ENCODE measurements at regions not wholly inside any gene's neighbourhood (a gene's known extent, or its start where the extent isn't known, plus 50 kb on each side); places are given as distances from the start of the nearest gene placed in this dataset.

GRCh38 chr4:81997313-81997712, 376.5 kb downstream of the HNRNPD start:
- Histone ChIP-seq H3K4me1 (ENCODE audit: control insufficient read depth, insufficient read depth, low read length) (no peaks in the 10 kb centered on the region), H3K27me3 (replicated peaks; ENCODE audit: control insufficient read depth, insufficient read depth, low read length) (no peaks in the 10 kb centered on the region), H3K9ac (ENCODE audit: low read length) (no peak overlapping the region), H3K9me3 (ENCODE audit: control insufficient read depth, low read length) (peaks cover 3% of the 10 kb centered on the region), H3K4me3 (ENCODE audit: low read length) (no peak overlapping the region), H3K36me3 (ENCODE audit: control insufficient read depth, insufficient read depth, low read length, severe bottlenecking) (no peaks in the 10 kb centered on the region)
- no peak for DNase-seq (ENCODE audit: low read depth)

GRCh38 chr4:81990898-81991297, 382.9 kb downstream of the HNRNPD start:
- H3K9ac ChIP-seq (ENCODE audit: low read length): no peak overlapping the region
- no peaks in the 10 kb centered on the region for H3K36me3 ChIP-seq (ENCODE audit: control insufficient read depth, insufficient read depth, low read length, severe bottlenecking)
- H3K9me3 ChIP-seq (ENCODE audit: control insufficient read depth, low read length): no peaks in the 10 kb centered on the region
- H3K4me3 ChIP-seq (ENCODE audit: low read length): no peak overlapping the region
- no peak for DNase-seq (ENCODE audit: low read depth)
- H3K27me3 ChIP-seq (replicated peaks; ENCODE audit: control insufficient read depth, insufficient read depth, low read length): peaks cover 6% of the 10 kb centered on the region
- no peaks in the 10 kb centered on the region for H3K4me1 ChIP-seq (ENCODE audit: control insufficient read depth, insufficient read depth, low read length)

GRCh38 chr4:81990211-81990610, 383.6 kb downstream of the HNRNPD start:
- Histone ChIP-seq H3K9me3 (ENCODE audit: control insufficient read depth, low read length) (no peaks in the 10 kb centered on the region), H3K36me3 (ENCODE audit: control insufficient read depth, insufficient read depth, low read length, severe bottlenecking) (no peaks in the 10 kb centered on the region), H3K9ac (ENCODE audit: low read length) (no peak overlapping the region), H3K27me3 (replicated peaks; ENCODE audit: control insufficient read depth, insufficient read depth, low read length) (peaks cover 6% of the 10 kb centered on the region), H3K4me1 (ENCODE audit: control insufficient read depth, insufficient read depth, low read length) (no peaks in the 10 kb centered on the region), H3K4me3 (ENCODE audit: low read length) (no peak overlapping the region)
- DNase-seq (ENCODE audit: low read depth): no peak

GRCh38 chr4:81989202-81989601, 384.6 kb downstream of the HNRNPD start:
- Histone ChIP-seq H3K4me3 (ENCODE audit: low read length) (no peak overlapping the region), H3K4me1 (ENCODE audit: control insufficient read depth, insufficient read depth, low read length) (no peaks in the 10 kb centered on the region), H3K27me3 (replicated peaks; ENCODE audit: control insufficient read depth, insufficient read depth, low read length) (peaks cover 6% of the 10 kb centered on the region), H3K9me3 (ENCODE audit: control insufficient read depth, low read length) (no peaks in the 10 kb centered on the region), H3K9ac (ENCODE audit: low read length) (no peak overlapping the region), H3K36me3 (ENCODE audit: control insufficient read depth, insufficient read depth, low read length, severe bottlenecking) (no peaks in the 10 kb centered on the region)
- DNase-seq (ENCODE audit: low read depth): no peak

- Histone ChIP-seq H3K4me1 (ENCODE audit: control insufficient read depth, insufficient read depth, low read length) (no peaks in the 10 kb centered on the region), H3K9me3 (ENCODE audit: control insufficient read depth, low read length) (no peaks in the 10 kb centered on the region), H3K4me3 (ENCODE audit: low read length) (no peak overlapping the region), H3K9ac (ENCODE audit: low read length) (no peak overlapping the region), H3K36me3 (ENCODE audit: control insufficient read depth, insufficient read depth, low read length, severe bottlenecking) (no peaks in the 10 kb centered on the region), H3K27me3 (replicated peaks; ENCODE audit: control insufficient read depth, insufficient read depth, low read length) (peaks cover 6% of the 10 kb centered on the region)
- DNase-seq (ENCODE audit: low read depth): no peak
Observed at GRCh38 chr4:81988178-81988577, 385.6 kb downstream of the HNRNPD start.

- no peaks in the 10 kb centered on the region for H3K4me1 ChIP-seq (ENCODE audit: control insufficient read depth, insufficient read depth, low read length)
- no peaks in the 10 kb centered on the region for H3K9me3 ChIP-seq (ENCODE audit: control insufficient read depth, low read length)
- no peaks in the 10 kb centered on the region for H3K36me3 ChIP-seq (ENCODE audit: control insufficient read depth, insufficient read depth, low read length, severe bottlenecking)
- H3K4me3 ChIP-seq (ENCODE audit: low read length): no peak overlapping the region
- DNase-seq (ENCODE audit: low read depth): no peak
- H3K27me3 ChIP-seq (replicated peaks; ENCODE audit: control insufficient read depth, insufficient read depth, low read length): peaks cover 6% of the 10 kb centered on the region
- H3K9ac ChIP-seq (ENCODE audit: low read length): no peak overlapping the region
Observed at GRCh38 chr4:81984746-81985145, 389.0 kb downstream of the HNRNPD start.

- H3K36me3 ChIP-seq (ENCODE audit: control insufficient read depth, insufficient read depth, low read length, severe bottlenecking): no peaks in the 10 kb centered on the region
- no peaks in the 10 kb centered on the region for H3K9me3 ChIP-seq (ENCODE audit: control insufficient read depth, low read length)
- peaks cover 6% of the 10 kb centered on the region for H3K27me3 ChIP-seq (replicated peaks; ENCODE audit: control insufficient read depth, insufficient read depth, low read length)
- no peak overlapping the region for H3K4me3 ChIP-seq (ENCODE audit: low read length)
- H3K4me1 ChIP-seq (ENCODE audit: control insufficient read depth, insufficient read depth, low read length): no peaks in the 10 kb centered on the region
- no peak overlapping the region for H3K9ac ChIP-seq (ENCODE audit: low read length)
- no peak for DNase-seq (ENCODE audit: low read depth)
Observed at GRCh38 chr4:81982846-81983540, 390.8 kb downstream of the HNRNPD start.

- H3K9me3 ChIP-seq (ENCODE audit: control insufficient read depth, low read length): no peaks in the 10 kb centered on the region
- H3K4me1 ChIP-seq (ENCODE audit: control insufficient read depth, insufficient read depth, low read length): no peaks in the 10 kb centered on the region
- H3K36me3 ChIP-seq (ENCODE audit: control insufficient read depth, insufficient read depth, low read length, severe bottlenecking): no peaks in the 10 kb centered on the region
- H3K27me3 ChIP-seq (replicated peaks; ENCODE audit: control insufficient read depth, insufficient read depth, low read length): no peaks in the 10 kb centered on the region
- DNase-seq (ENCODE audit: low read depth): no peak
- no peak overlapping the region for H3K4me3 ChIP-seq (ENCODE audit: low read length)
- no peak overlapping the region for H3K9ac ChIP-seq (ENCODE audit: low read length)
Observed at GRCh38 chr4:81981218-81981617, 392.6 kb downstream of the HNRNPD start.

- no peak for DNase-seq (ENCODE audit: low read depth)
- Histone ChIP-seq H3K4me1 (ENCODE audit: control insufficient read depth, insufficient read depth, low read length) (no peaks in the 10 kb centered on the region), H3K36me3 (ENCODE audit: control insufficient read depth, insufficient read depth, low read length, severe bottlenecking) (no peaks in the 10 kb centered on the region), H3K4me3 (ENCODE audit: low read length) (no peak overlapping the region), H3K9me3 (ENCODE audit: control insufficient read depth, low read length) (no peaks in the 10 kb centered on the region), H3K27me3 (replicated peaks; ENCODE audit: control insufficient read depth, insufficient read depth, low read length) (no peaks in the 10 kb centered on the region), H3K9ac (ENCODE audit: low read length) (no peak overlapping the region)
Observed at GRCh38 chr4:81974523-81974922, 399.3 kb downstream of the HNRNPD start.

- no peak overlapping the region for H3K9ac ChIP-seq (ENCODE audit: low read length)
- no peaks in the 10 kb centered on the region for H3K36me3 ChIP-seq (ENCODE audit: control insufficient read depth, insufficient read depth, low read length, severe bottlenecking)
- DNase-seq (ENCODE audit: low read depth): no peak
- H3K9me3 ChIP-seq (ENCODE audit: control insufficient read depth, low read length): no peaks in the 10 kb centered on the region
- no peaks in the 10 kb centered on the region for H3K4me1 ChIP-seq (ENCODE audit: control insufficient read depth, insufficient read depth, low read length)
- no peak overlapping the region for H3K4me3 ChIP-seq (ENCODE audit: low read length)
- H3K27me3 ChIP-seq (replicated peaks; ENCODE audit: control insufficient read depth, insufficient read depth, low read length): no peaks in the 10 kb centered on the region
Observed at GRCh38 chr4:81971637-81972381, 402.0 kb downstream of the HNRNPD start.

- Histone ChIP-seq H3K4me3 (ENCODE audit: low read length) (no peak overlapping the region), H3K27me3 (replicated peaks; ENCODE audit: control insufficient read depth, insufficient read depth, low read length) (no peaks in the 10 kb centered on the region), H3K9ac (ENCODE audit: low read length) (no peak overlapping the region), H3K4me1 (ENCODE audit: control insufficient read depth, insufficient read depth, low read length) (no peaks in the 10 kb centered on the region), H3K36me3 (ENCODE audit: control insufficient read depth, insufficient read depth, low read length, severe bottlenecking) (no peaks in the 10 kb centered on the region), H3K9me3 (ENCODE audit: control insufficient read depth, low read length) (no peaks in the 10 kb centered on the region)
- DNase-seq (ENCODE audit: low read depth): no peak
Observed at GRCh38 chr4:81971061-81971460, 402.7 kb downstream of the HNRNPD start.

All from adipocyte (in vitro differentiated cells).